ENCODE measurements at regions not wholly inside any gene's neighbourhood (a gene's known extent, or its start where the extent isn't known, plus 50 kb on each side); places are given as distances from the start of the nearest gene placed in this dataset.

GRCh38 chr21:16404776-16405175, 675.0 kb downstream of the USP25 start:
- TF ChIP-seq CTCF (conservative IDR thresholded peaks at IDR 0.05) (no peak), ZFX (IDR thresholded peaks at IDR 0.05) (no peak)

GRCh38 chr21:16406355-16406754, 676.6 kb downstream of the USP25 start:
- TF ChIP-seq ZFX (IDR thresholded peaks at IDR 0.05): no peak
- no peak for TF ChIP-seq CTCF (conservative IDR thresholded peaks at IDR 0.05)
- no peak overlapping the region for H3K27ac ChIP-seq

More at GRCh38 chr21:16404776-16405175, 675.0 kb downstream of the USP25 start:
- no peak overlapping the region for H3K27ac ChIP-seq

- H3K27ac ChIP-seq: no peak overlapping the region
- TF ChIP-seq ZFX (IDR thresholded peaks at IDR 0.05): no peak
- TF ChIP-seq CTCF (conservative IDR thresholded peaks at IDR 0.05): no peak
Observed at GRCh38 chr21:16407403-16408240, 677.8 kb downstream of the USP25 start.

GRCh38 chr21:16408280-16408679, 678.5 kb downstream of the USP25 start:
- TF ChIP-seq CTCF (conservative IDR thresholded peaks at IDR 0.05): no peak
- TF ChIP-seq ZFX (IDR thresholded peaks at IDR 0.05): no peak

DNA sequence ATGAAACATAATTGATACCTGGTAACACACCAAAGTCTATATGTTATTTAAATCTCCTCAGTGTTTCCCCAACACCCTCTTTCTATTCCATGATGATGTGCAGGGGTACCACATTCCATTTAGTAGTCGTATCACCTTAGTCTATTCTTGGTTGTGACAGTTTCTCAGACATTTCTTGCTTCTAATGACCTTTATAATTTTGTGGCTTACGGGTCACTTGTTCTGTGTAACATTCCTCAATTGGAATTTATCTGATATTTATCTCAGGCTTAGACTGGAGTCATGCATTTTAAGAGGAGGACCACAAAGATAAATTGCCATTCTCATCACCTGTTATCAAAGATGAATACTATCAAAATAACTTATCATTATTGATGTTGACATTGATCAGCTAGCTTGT, 679.6 kb downstream of the USP25 start:
- TF ChIP-seq CTCF (conservative IDR thresholded peaks at IDR 0.05) (no peak), ZFX (IDR thresholded peaks at IDR 0.05) (no peak)
- no peak overlapping the region for H3K27ac ChIP-seq

More at GRCh38 chr21:16408280-16408679, 678.5 kb downstream of the USP25 start:
- H3K27ac ChIP-seq: no peak overlapping the region

DNA sequence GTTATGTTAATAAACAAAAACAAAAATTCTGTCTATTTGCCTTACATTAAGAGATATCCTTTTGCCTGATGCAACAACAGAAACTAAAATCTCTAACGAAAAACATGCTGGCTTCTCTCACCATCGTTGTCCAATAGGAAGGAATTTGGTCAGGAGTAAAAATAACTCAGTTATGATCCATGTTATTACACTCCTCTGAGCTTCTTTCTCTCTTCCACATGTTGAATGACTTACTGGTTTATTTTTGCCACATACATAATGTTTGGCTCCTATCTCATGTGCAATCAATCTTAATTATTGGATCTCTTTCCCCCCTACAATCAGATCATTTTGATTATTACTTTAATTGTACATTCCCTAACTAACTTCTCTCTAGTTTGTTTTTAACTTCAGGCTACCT, 688.4 kb downstream of the USP25 start:
- TF ChIP-seq CTCF (conservative IDR thresholded peaks at IDR 0.05) (no peak), ZFX (IDR thresholded peaks at IDR 0.05) (no peak)
- H3K27ac ChIP-seq: peak overlapping the region; percentile 74; the same call in 1 of the 2 replicates

DNA sequence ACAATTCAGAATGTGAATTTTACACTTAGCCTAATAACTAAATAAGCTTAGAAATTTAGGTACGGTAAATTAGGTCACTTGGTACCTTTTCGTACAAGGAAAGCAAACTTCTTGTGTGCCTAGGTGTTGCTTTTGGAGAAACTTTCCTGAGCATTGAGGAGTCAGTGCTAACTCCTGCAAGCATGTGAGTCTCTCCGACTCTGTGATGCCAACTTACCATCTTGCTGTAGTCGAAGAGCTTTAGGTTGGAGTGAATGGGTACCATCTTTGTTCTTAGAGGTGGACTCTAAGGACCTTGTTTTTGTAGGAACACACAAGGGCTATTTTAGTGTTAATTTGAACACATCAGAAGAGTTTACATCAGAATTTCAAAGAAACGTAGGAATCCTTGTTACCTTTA, 688.9 kb downstream of the USP25 start:
- H3K27ac ChIP-seq: peak overlapping the region; percentile 74
- no peak for TF ChIP-seq ZFX (IDR thresholded peaks at IDR 0.05)
- no peak for TF ChIP-seq CTCF (conservative IDR thresholded peaks at IDR 0.05)

Data from C4-2B (cell line).